COR-L47 (cell line): ENCODE measurements at regions not wholly inside any gene's neighbourhood (a gene's known extent, or its start where the extent isn't known, plus 50 kb on each side); places are given as distances from the start of the nearest gene placed in this dataset.
"Not testable (repeated sequence)": the region's sequence is repeated elsewhere in the genome, so short reads cannot be mapped to it uniquely, and the experiment has no call there.

Experiments used
- DNase-seq: peaks from one replicate; lab custom pipeline; 2025; lab: John Stamatoyannopoulos, UW

DNA sequence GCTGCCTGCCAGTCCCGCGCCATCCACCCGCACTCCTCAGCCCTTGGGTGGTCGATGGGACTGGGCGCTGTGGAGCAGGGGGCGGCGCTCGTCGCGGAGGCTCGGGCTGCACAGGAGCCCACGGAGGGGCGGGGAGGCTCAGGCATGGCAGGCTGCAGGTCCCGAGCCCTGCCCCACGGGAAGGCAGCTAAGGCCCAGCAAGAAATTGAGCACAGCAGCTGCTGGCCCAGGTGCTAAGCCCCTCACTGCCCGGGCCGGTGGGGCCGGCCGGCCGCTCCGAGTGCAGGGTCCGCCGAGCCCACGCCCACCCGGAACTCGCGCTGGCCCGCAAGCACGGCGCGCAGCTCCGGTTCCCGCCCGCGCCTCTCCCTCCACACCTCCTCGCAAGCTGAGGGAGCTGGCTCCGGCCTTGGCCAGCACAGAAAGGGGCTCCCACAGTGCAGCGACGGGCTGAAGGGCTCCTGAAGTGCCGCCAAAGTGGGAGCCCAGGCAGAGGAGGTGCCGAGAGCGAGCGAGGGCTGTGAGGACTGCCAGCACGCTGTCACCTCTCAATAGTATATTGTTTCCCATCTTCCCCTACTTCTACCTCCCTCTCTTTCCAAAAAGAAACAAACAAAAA lies 219.6 kb downstream of the BAMBI start:
- not testable (repeated sequence) for DNase-seq

DNA sequence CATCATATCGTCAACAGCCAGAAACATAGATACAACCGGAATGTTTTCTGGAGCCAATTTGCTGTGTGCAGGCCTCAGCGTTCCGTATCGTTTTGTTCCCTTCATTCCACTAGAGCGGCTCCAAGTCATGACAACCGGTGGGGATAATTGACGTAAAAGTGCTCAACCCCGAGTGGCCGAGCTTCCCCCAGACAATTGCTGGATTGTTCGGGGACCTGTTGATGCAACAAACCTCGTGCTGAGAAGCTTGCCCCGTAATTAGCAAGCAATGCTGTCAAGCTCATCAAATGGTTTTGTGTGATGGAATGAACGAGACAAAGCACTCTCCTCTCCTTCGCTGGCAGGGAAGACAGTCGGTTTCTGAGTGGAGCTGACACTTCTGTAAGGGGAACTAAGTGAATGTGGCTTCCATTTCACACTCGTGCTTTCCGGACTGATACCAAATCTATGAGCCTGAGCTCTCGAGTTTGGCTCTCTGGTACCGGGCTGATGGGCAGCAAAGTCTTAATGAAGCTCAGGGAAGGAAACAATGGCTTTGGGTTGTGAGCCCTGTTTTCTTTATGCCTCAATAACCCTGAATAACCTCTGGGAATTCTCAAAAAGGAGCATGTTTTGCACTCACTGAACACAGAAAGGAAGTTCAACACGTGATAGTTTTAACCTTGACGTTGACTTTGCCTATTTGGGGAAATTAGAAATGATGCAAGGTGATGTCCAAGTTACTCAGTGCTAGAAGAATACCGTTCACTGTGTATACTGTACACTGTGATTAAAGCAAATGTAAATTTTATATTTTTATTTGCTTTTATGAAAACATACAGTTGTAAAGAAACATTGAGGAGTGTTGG lies 220.5 kb downstream of the BAMBI start:
- DNase-seq = no peak

DNA sequence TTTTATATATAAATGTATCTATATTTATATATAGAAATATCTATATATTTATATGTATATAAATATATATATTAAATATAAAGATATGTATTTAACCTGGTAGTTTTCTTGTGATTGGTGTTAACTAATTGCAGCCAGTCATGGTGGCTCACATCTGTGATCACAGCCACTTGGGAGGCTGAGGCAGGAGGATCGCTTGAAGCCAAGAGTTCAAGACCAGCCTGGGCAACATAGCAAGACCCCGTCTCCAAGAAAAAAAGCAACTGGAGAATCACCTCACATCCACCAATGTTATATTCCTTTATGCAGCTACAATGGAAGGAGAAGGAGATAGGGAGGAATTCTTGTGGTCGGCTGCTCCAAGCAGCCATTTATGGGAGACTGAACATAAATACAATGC lies 224.9 kb downstream of the BAMBI start:
- no peak for DNase-seq

DNA sequence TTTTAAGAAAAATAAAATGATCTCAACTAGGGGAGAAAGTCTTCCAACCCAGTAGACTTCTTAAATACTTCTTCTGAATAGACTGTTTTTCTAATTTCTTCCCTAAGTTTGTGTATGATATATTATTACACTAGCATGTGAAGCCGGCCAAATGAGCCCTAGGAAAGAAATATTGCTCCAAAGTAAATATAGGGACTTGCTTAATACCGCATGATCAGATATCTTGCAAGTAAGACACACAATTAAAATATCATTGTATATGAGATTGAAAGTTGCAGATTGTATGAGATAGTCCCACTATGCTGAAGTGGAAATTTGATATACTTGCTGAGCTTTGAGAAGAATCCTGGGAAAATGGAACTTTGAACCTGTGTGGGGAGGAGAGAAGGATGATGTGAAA lies 225.7 kb downstream of the BAMBI start:
- DNase-seq = no peak

DNA sequence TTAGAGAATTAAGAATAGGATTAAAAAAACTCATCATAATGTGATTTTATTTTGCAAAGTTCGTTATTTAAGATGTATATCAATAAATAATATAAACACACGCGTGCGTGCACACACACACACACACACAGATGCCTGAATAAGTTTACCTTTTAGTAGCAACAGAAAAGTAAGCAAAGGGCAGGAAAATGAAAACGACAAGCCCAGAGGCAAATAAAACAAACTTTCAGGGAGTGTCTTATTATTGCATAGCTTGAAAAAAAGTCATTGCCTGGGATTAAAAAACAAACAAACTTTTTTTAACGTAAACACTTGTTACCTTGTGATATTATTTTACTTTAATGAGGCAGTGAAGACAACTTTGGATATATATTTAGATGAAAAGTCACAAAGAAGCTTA lies 226.4 kb downstream of the BAMBI start:
- no peak for DNase-seq

DNA sequence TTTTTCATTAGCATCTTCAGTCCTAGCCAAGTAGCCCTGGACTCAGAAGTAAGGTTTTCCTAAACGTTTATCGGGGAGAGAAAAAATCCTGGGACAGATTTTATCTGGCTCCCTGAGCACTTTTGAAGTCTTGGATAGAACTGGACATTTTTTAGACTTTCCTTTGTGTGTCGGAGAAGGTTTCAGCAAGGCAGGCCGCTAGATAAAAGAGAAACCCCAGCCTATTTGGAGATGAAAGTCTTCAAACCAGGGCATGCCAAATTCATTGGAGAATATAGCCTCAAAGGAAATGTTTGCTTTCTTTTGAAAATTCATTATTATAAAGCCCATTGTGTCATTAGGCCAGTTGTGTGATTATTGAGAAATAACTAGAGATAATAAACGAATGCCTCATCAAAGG lies 228.1 kb downstream of the BAMBI start:
- DNase-seq = no peak

DNA sequence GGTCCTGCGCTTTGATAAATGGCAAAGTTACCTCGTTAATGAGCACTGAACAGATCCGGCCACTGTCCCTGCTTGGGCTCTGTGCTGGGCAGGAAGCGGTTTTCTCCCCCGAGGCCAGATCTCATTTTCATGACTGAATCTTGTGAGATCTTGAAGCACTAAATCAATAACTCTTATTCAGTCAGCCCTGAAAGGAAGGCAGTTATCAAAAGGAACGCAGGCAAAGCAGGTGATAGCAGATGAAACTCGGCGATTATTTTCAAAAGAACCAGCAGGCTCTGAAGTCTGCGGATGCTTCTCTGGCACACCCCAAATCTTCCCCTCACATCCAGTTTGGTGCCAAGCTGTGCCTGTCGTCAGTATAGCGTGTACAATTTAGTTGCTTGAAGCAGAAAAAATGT lies 228.7 kb downstream of the BAMBI start:
- DNase-seq = no peak

DNA sequence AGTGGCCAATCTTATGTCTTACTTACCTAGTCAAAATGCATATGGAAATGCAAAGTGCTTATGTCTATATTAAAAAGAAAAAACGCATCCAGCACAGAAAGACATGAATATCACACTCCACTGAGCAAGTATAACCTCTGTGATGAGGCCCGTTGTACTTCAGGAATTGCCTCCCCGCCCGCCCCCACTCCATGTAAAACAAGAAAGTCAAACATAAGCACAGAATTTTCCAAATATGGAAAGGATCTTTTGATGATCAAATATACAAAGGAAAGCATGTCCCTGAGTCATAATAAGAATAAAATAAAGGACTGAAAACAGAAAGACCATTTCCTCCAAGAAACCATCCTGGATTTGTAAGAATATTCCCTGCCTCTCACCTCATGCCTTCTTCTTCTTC lies 229.1 kb downstream of the BAMBI start:
- no peak for DNase-seq

DNA sequence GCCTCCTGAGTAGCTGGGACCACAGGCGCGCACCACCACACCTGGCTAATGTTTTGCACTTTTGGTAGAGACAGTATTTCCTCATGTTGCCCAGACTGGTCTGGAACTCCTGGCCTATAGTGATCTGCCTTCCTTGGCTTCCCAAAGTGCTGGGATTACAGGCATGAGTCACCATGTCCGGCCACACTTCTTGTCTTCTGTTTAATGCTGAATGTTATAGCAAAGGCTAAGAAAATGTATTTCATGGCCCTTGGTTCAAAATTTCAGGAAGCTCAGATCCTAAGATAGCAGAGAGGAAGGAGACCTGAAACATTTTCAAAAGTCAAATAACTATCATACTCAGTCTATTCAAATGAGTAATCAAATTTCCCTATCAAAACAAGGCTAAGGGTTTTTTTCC lies 229.6 kb downstream of the BAMBI start:
- no peak for DNase-seq

DNA sequence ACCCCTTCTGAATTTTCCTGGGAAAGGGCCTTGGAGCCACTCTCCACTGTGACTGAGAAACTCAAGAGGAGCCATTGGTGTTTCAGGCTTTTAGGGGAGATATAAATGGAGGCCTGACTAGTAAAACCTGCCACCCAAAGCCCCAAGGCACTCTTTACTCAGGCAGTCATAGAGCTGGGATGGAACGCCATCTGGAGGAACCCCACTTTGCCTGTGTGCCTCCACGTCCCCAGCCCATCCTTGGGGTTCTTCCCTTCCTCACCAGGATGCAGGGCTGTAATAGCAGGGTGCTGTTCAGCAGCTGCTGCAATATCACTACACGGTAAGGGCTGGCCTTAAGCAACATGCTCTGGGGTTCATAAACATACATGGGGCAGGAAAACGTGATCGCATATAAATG lies 232.6 kb downstream of the BAMBI start:
- DNase-seq = no peak

DNA sequence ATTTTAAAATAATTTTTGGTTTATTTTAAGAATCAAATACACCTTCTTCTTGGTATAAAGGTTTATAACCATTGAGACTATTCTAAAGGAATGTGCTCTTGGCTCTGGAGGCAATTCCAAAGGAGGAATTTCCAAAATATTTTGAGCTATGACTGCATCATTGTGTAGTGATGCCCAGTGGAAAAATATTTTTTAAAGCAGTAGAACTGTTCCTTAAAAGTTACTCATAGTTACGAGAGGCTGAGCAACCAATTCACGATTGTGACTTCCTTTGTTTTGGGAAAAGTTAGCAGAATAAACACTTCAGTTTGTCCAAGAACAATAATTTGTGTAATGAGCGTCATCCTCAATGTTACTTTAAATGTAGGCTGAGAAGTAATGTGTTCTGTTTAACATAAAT lies 233.6 kb downstream of the BAMBI start:
- DNase-seq = no peak

DNA sequence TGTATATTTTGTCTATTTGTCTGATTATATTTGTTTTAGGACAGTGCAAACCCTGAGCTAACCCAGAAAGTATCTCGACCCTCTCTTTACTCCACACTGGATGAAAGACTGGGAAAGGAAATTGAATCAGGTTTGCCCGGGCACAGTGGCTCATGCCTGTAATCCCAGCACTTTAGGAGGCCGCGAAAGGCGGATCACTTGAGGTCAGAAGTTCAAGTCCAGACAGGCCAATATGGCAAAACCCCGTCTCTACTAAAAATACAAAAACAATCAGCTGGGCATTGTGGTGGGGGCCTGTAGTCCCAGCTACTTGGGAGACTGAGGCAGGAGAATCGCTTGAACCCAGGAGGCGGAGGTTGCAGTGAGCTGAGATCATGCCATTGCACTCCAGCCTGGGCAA lies 234.2 kb downstream of the BAMBI start:
- DNase-seq = not testable (repeated sequence)

DNA sequence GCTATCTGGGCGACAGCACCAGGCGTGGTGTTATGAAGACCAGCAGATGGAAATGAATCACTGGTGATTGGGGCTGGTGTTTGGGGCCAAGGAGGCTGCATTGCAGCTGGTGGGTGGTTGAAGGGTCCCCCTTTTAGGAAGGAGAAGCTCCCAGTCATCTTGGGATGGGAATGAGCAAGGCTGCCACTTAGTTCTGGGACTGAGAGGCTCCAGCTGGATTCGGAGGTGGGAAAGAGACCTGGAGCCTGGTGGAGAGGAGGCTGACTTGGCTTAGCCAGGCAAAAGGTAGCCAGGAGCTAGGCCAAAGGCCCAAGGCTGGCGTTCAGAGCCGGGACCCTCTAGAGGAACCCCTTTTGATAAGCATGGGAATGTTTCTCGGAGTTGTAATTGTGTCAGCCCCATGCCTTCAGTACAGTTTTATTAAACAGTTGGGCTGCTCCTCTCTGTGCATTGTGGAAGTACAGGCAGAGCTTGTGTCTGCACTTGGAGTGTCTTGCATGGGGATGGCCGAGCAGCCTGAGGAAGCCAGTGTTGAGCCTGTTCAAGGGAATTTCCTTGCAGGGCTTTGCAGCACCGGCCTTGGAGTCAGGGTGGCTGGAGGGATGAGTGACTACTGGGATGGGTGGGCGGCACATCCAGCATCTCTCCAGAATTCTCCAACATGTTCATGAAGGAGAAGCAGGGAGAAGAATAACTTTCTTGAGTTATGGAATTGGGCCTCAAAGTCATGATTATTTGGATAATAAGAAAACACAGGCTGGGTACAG lies 234.9 kb downstream of the BAMBI start:
- DNase-seq = no peak

DNA sequence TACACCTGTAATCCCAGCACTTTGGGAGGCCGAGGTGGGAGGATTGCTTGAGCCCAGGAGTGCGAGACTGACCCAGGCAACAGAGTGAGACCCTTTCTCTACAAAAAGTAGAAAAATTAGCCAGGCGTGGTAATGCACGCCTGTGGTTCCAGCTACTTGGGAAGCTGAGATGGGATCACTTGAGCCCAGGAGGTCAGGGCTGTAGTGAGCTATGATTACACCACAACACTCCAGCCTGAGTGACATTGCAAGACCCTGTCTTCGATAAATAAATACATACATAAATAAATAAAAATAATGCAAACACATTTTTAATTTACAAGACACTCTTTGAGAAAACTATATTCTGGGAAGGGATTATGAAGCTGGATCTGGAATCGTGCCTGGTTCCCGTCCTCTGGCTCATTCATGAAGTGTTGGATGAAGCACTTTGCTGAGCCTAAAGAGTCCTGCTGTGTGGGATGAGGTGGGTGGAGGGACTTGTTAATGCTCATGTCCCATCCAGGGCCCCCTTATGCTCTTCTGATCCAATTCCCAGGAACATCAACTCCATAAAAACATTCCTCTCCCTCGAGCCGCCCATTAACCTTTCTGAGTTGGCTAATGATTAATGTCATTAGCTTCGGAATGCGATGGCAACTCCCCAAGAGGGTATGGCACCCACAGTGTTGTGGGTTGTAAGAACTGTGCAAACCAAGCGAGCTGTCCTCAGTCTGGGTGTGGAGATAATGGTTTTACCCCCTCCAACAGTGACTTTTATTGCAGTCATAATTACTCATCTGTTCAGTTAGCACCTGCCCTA lies 236.3 kb downstream of the BAMBI start:
- DNase-seq = no peak

DNA sequence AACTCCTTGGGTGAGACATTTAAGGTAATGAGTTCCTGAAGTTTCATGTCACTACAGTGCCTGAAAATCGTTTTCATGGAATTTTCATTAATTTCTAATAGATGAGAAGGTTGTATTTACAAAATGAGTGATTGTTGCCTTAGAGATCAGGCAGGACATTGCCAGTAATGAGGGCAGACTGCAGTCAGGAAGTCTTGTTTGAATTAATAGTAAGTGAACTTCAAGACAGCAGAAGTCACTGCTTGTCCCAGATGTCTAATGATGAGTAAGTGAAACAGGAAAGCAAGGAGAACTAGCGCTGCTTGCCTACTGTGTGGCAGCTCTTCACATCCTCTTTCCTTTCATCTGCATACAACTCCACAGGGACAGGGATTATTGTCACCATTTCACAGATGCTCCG lies 237.4 kb downstream of the BAMBI start:
- no peak for DNase-seq

DNA sequence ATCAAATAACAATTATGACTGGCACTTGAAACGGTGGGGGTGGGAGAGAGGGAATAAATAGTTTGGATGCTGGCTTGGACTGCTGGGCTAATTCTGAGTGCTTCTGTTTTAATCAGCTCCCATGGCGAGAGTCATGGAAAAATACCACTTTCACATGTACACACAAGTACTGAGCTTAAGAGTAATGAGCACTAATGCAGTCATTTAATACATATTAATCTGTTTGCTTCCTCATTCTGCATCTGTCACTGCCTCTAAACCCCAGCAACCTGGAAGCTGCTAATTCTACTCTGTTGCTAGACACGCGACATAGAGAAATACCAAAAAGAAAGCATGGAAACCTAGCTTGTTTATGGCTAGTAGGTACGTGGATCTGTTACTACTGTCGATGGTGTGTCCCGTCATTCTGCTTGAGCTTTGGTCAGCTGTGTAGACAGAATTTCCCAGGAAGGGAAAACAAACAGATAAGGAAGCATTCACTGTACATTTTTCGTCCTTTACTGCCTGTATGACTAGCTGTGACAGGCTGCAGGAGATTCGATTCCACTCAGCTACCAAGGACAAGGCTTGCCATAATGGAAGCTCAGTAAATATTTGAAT lies 238.8 kb downstream of the BAMBI start:
- DNase-seq = no peak

DNA sequence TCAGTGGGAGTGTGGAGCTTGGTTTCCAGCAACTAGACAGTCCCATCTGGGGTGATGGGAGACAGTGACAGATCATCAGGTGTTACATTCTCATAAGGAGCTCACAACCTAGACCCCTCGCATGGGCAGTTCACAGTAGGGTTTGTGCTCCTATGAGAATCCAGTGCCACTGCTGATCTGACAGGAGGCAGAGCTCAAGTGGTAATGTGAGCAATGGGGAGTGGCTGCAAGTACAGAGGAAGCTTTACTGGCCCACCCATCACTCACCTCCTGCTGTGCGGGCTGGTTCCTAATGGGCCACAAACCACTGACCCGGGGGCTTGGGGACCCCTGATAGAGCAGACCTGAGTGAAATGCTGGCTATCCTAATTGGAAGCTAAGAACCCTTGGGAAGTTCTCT lies 242.8 kb downstream of the BAMBI start:
- no peak for DNase-seq

DNA sequence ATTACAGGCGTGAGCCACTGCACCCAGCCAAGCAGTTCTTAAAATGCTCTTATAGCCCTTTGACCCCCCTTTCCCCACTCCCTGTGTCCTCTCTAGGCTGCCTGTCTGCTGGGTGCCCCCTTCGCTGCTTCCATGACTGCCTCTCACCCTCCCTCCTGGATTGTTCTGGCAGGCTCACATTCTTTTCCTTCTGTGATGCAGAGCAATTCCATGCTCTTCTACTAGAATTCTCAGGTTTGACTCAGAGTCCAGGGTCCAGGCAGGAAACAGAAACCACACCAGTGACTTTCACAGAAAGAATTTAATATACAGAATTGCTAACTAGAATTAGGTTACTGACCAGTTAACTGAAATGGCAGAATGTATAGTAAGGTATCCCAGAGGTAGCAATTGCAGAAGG lies 244.8 kb downstream of the BAMBI start:
- DNase-seq = no peak

DNA sequence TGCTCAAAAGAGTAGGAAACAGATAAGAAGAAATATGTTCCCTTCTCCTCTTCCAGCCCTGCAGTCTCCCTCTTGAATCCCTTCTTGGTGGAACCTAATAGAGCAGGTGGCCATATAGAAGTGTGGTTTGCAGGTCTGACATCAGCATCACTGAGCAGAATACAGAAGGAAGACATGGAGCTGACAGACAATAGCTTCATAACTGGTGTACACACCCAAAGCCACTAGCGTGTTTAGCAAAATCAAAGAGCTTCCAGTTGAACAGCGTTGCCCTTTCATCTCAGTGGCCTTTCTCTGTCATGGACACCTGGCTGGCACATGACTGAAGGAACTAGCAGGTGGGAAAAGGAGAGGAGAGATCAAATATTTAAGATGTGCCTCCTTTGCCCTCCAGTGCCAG lies 245.5 kb downstream of the BAMBI start:
- no peak for DNase-seq

DNA sequence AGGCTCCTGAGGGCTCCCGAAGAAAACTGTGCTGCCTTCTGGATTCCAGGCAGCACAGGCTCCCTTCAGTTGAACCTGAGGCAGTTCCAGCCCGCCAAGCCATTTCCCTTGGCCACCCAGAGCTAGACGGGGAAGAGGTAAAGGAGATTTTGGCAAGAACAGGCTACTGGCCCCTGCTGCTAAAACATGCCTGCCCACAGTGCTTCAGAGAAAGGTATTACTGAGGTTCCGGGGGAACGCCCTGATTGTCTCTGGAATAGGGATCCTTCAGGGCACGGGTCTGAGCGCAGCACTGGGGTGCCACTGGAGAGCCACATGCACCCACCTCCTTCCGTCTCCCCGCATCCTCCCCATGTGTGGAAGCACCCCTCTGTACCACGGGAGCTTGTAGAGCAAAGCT lies 247.4 kb downstream of the BAMBI start:
- no peak for DNase-seq

DNA sequence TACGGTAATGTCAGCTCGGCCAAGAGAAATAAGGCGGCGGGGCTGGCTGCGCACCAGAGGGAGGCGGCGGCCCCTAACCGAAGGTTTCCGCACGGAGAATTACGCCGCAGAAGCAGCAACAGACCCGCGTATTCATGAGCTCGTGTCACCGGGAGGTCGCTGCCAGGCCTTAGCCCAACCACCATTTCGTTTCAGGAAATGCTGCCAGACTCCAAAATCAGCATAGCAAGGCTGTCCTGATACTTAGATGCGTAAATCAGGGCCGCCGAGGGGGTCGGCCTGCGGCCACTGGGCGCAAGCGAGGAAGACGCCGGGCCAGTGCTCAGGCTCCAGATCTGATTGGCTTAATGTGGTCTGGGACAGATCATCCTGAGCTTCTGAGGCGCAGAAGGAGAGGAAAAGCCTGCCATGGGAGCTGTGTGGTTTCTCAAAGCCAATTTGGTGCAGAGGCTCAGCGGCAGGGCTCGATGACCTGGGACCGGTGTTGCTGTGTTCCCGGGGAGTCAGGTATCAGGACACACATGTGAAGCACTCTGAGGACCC lies 247.9 kb downstream of the BAMBI start:
- DNase-seq = no peak

DNA sequence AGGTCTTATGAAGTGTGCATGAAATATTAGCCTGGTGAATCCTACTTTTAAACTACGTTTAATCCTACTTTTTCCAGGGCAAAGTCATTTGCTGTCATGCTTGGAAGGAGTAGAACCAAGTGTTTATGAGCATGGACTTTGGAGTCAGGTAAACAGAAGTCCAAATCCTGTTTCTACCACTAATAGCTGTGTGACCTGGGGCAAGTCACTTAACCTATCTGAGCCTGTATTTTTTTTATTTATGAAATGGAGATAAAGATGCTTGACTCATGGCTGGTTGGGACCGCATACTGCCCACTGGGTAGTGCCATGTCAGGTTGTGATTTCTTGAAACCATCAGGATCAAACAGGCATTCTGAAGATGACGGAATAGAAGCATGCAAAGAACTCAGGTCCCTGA lies 249.6 kb downstream of the BAMBI start:
- DNase-seq = no peak
